Urinary bladder (tissue), 3 donors: ENCODE measurements at regions not wholly inside any gene's neighbourhood (a gene's known extent, or its start where the extent isn't known, plus 50 kb on each side); places are given as distances from the start of the nearest gene placed in this dataset.
A peak's percentile ranks its signal among the peaks of the same experiment; 100 is the strongest.
"Not testable (repeated sequence)": the region's sequence is repeated elsewhere in the genome, so short reads cannot be mapped to it uniquely, and the experiment has no call there.

Experiments used
- DNase-seq: peaks from one replicate; pipeline ENCODE4 v3.0.0-alpha.2; 2015; ENCODE audit errors: extremely low spot score
- H3K27ac ChIP-seq: one replicate; pipeline ENCODE4 v1.5.1; 2013; ENCODE audit warnings: low read depth, mild to moderate bottlenecking, moderate library complexity
- H3K36me3 ChIP-seq: one replicate; pipeline ENCODE4 v1.6.1; 2013; ENCODE audit warnings: mild to moderate bottlenecking, moderate library complexity; ENCODE audit not compliant: insufficient read depth
- H3K4me1 ChIP-seq: one replicate; pipeline ENCODE4 v1.6.1; 2013; ENCODE audit warnings: mild to moderate bottlenecking, moderate library complexity; ENCODE audit not compliant: insufficient read depth
- H3K4me3 ChIP-seq: one replicate; pipeline ENCODE4 v1.5.1; 2013; ENCODE audit warnings: low read depth, low read length
- WGBS: extraction: QIAGEN DNeasy Blood & Tissue Kit; methylation state at CpG from one replicate; pipeline ENCODE4 v1.1.7; 2013; 5-methylcytosine and 5-hydroxymethylcytosine counted together
- donor health status: healthy with polysubstance abuse.
- donor health status: healthy.

DNA sequence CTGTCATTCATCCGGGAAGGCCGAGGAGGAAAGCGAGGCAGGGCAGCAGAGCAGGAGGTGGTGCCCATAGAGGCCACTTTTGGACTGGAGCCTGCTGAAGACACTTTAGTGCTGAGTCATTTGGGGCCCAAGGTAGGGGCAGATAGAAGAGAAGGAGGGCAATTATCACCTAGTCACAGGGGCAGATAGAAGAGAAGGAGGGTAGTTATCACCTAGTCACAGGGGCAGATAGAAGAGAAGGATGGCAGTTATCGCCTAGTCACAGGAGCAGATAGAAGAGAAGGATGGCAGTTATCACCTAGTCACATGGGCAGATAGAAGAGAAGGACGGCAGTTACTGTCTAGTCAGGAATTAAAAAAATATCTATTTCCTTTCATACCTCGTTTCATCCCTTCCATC is 1372.6 kb downstream of the FOXD4L5 start:
- not testable (repeated sequence) for DNase-seq, H3K4me1 ChIP-seq, H3K4me3 ChIP-seq, H3K27ac ChIP-seq, H3K36me3 ChIP-seq
- WGBS, result 78% methylated on average over 6 of the region's 6 CpGs

- not testable (repeated sequence) for H3K4me1 ChIP-seq, H3K27ac ChIP-seq, DNase-seq, H3K4me3 ChIP-seq, H3K36me3 ChIP-seq
- WGBS, result 60% methylated on average over 3 of the region's 3 CpGs
Observed at GRCh38 chr9:63909076-63909475, 1375.9 kb downstream of the FOXD4L5 start.

GRCh38 chr9:63899637-63900190 is 1385.3 kb downstream of the FOXD4L5 start:
- H3K36me3 ChIP-seq, H3K27ac ChIP-seq, H3K4me1 ChIP-seq, H3K4me3 ChIP-seq, DNase-seq: not testable (repeated sequence)
- WGBS, result 86% methylated on average over 16 of the region's 16 CpGs

- not testable (repeated sequence) for H3K36me3 ChIP-seq, H3K4me1 ChIP-seq, H3K27ac ChIP-seq, H3K4me3 ChIP-seq, DNase-seq
- 65% methylated on average over 4 of the region's 5 CpGs for WGBS
Observed at GRCh38 chr9:63881386-63881785, 1403.6 kb downstream of the FOXD4L5 start.

DNA sequence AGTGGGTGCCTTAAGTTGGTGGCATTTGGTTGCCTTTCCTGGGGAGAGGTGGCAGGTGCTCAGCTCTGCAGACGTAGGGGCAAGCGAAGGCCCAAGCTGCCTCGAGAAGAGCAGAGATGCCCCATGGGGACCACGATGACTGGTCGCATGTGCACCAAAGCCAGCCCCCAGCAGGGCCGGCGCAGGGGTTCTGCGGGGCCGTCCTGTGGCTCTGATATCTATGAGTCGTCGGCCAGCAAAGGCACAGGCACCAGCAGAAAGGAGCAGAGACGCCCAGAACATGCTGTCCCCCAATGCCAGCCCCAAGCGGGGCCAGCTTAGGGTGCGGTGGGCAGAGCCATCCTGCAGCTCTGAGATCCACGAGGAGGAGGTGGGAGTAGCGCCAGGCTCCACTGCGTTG is 1408.6 kb downstream of the FOXD4L5 start:
- not testable (repeated sequence) for DNase-seq, H3K4me3 ChIP-seq, H3K27ac ChIP-seq, H3K36me3 ChIP-seq, H3K4me1 ChIP-seq
- 88% methylated on average over 13 of the region's 17 CpGs for WGBS

GRCh38 chr9:63859475-63860215 is 1425.4 kb downstream of the FOXD4L5 start:
- no peak for DNase-seq
- no peak overlapping the region for H3K27ac ChIP-seq
- H3K36me3 ChIP-seq, result no peaks in the 10 kb centered on the region
- H3K4me3 ChIP-seq, result peak overlapping the region; percentile 1
- H3K4me1 ChIP-seq, result no peaks in the 10 kb centered on the region
- 48% methylated on average over 52 of the region's 52 CpGs for WGBS

- not testable (repeated sequence) for DNase-seq, H3K4me1 ChIP-seq, H3K36me3 ChIP-seq, H3K27ac ChIP-seq, H3K4me3 ChIP-seq
- WGBS, result 44% methylated on average over 24 of the region's 24 CpGs
Observed at GRCh38 chr9:63859090-63859474, 1425.9 kb downstream of the FOXD4L5 start.

- not testable (repeated sequence) for H3K27ac ChIP-seq, H3K36me3 ChIP-seq, H3K4me3 ChIP-seq, H3K4me1 ChIP-seq, DNase-seq
- WGBS, result 85% methylated on average over 15 of the region's 15 CpGs
Observed at GRCh38 chr9:63853140-63853751, 1431.8 kb downstream of the FOXD4L5 start.

GRCh38 chr9:63824804-63825203 is 1460.2 kb downstream of the FOXD4L5 start:
- not testable (repeated sequence) for H3K27ac ChIP-seq, H3K4me3 ChIP-seq, H3K36me3 ChIP-seq, H3K4me1 ChIP-seq, DNase-seq
- WGBS, result 18% methylated on average over 1 of the region's 1 CpG

GRCh38 chr9:63823375-63824201 is 1461.4 kb downstream of the FOXD4L5 start:
- not testable (repeated sequence) for DNase-seq, H3K4me1 ChIP-seq, H3K4me3 ChIP-seq, H3K36me3 ChIP-seq, H3K27ac ChIP-seq
- WGBS, result 64% methylated on average over 8 of the region's 8 CpGs

GRCh38 chr9:63822615-63823374 is 1462.2 kb downstream of the FOXD4L5 start:
- H3K4me1 ChIP-seq, DNase-seq, H3K27ac ChIP-seq, H3K36me3 ChIP-seq, H3K4me3 ChIP-seq: not testable (repeated sequence)
- 53% methylated on average over 6 of the region's 6 CpGs for WGBS

- not testable (repeated sequence) for H3K27ac ChIP-seq, H3K4me1 ChIP-seq, H3K36me3 ChIP-seq, DNase-seq, H3K4me3 ChIP-seq
- 66% methylated on average over 10 of the region's 10 CpGs for WGBS
Observed at GRCh38 chr9:63821293-63821692, 1463.7 kb downstream of the FOXD4L5 start.

DNA sequence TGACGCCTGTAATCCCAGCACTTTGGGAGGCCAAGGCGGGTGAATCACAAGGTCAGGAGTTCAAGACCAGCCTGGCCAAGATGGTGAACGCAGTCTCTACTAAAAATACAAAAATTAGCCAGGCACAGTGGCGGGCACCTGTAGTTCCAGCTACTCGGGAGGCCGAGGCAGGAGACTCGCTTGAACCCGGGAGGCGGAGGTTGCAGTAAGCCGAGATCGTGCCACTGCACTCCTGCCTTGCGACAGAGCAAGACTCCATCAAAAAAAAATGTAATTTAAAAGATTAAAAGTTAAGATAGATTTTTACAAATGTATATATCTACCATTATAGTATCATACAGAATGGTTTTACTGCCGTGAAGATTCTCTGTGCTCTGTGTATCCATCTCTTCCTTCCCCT is 1464.1 kb downstream of the FOXD4L5 start:
- not testable (repeated sequence) for H3K27ac ChIP-seq, DNase-seq, H3K4me1 ChIP-seq, H3K4me3 ChIP-seq, H3K36me3 ChIP-seq
- 75% methylated on average over 13 of the region's 13 CpGs for whole genome bisulfite sequencing
